Loucy (cell line): ENCODE measurements at regions not wholly inside any gene's neighbourhood (a gene's known extent, or its start where the extent isn't known, plus 50 kb on each side); places are given as distances from the start of the nearest gene placed in this dataset.

Source experiments
- H2AFZ ChIP-seq: fragments of 200-600 bp; sonication (generic); 2 replicates; pipeline ENCODE4 v1.6.0; 2016; ENCODE audit warnings: antibody characterized with exemption, mild to moderate bottlenecking, low read length, moderate library complexity
- H3F3A ChIP-seq: fragments of 200-600 bp; 2 replicates; pipeline ENCODE4 v1.6.0; 2016; ENCODE audit warnings: antibody characterized with exemption, low read depth, mild to moderate bottlenecking
- H3K27me3 ChIP-seq: fragments of 200-600 bp; sonication (generic); 2 replicates; pipeline ENCODE4 v1.6.1; 2014; ENCODE audit warnings: low read length, mild to moderate bottlenecking; ENCODE audit not compliant: insufficient read depth, poor library complexity, severe bottlenecking
- H3K36me3 ChIP-seq: fragments of 200-600 bp; sonication (generic); 2 replicates; pipeline ENCODE4 v1.6.1; 2016; ENCODE audit warnings: low read length; ENCODE audit not compliant: insufficient read depth
- H3K4me1 ChIP-seq: fragments of 200-600 bp; sonication (generic); 2 replicates; pipeline ENCODE4 v1.5.1; 2014; ENCODE audit warnings: low read length, mild to moderate bottlenecking; ENCODE audit not compliant: insufficient read depth, poor library complexity, severe bottlenecking
- H3K4me2 ChIP-seq: fragments of 200-600 bp; sonication (generic); 2 replicates; pipeline ENCODE4 v1.6.0; 2014; ENCODE audit warnings: antibody characterized with exemption, low read length, low read depth, mild to moderate bottlenecking; ENCODE audit not compliant: poor library complexity, severe bottlenecking
- H3K4me3 ChIP-seq: fragments of 200-600 bp; sonication (generic); 2 replicates; pipeline ENCODE4 v1.5.1; 2014; ENCODE audit warnings: low read length, mild to moderate bottlenecking, mixed read lengths; ENCODE audit not compliant: poor library complexity, severe bottlenecking
- H3K79me2 ChIP-seq: fragments of 200-600 bp; sonication (generic); 2 replicates; pipeline ENCODE4 v1.6.1; 2014; ENCODE audit warnings: low read length; ENCODE audit not compliant: insufficient read depth
- H3K9ac ChIP-seq: fragments of 200-600 bp; sonication (generic); 2 replicates; pipeline ENCODE4 v1.6.0; 2014; ENCODE audit warnings: mild to moderate bottlenecking, low read depth, low read length, moderate library complexity; ENCODE audit not compliant: poor library complexity, severe bottlenecking
- H3K9me2 ChIP-seq: fragments of 200-600 bp; sonication (generic); replicated peaks from 2 replicates; pipeline ENCODE4 v1.6.1; 2016; ENCODE audit warnings: low read depth, low read length, mixed read lengths
- H3K9me3 ChIP-seq: fragments of 200-600 bp; sonication (generic); 2 replicates; pipeline ENCODE4 v1.6.1; 2014; ENCODE audit warnings: mild to moderate bottlenecking, antibody characterized with exemption, low read length, low read depth; ENCODE audit not compliant: insufficient read depth
- H4K20me1 ChIP-seq: fragments of 200-600 bp; sonication (generic); 2 replicates; pipeline ENCODE4 v1.6.0; 2014; ENCODE audit warnings: antibody characterized with exemption, low read length, mild to moderate bottlenecking; ENCODE audit not compliant: insufficient read depth, poor library complexity, severe bottlenecking
- EZH2phosphoT487 ChIP-seq: fragments of 200-600 bp; IDR thresholded peaks from 2 replicates; pipeline ENCODE4 v1.6.1; 2018; ENCODE audit warnings: antibody characterized with exemption, mild to moderate bottlenecking, moderate library complexity, borderline replicate concordance
- TF ChIP-seq, protein P1 (sequence below): fragments of 200-600 bp; sonication (generic); conservative IDR thresholded peaks from 2 replicates; pipeline ENCODE4 v1.5.1; 2014; ENCODE audit warnings: mild to moderate bottlenecking, antibody characterized with exemption, low read length

- Histone ChIP-seq H3K4me3 (no peak overlapping the region), H3K4me2 (no peak overlapping the region), H3K79me2 (no peaks in the 10 kb centered on the region), H3K9me2 (no peaks in the 10 kb centered on the region), H2AFZ (no peak overlapping the region), H3K27me3 (no peaks in the 10 kb centered on the region), H3F3A (no peaks in the 10 kb centered on the region), H3K36me3 (no peaks in the 10 kb centered on the region), H4K20me1 (no peaks in the 10 kb centered on the region), H3K9me3 (no peaks in the 10 kb centered on the region), H3K9ac (no peak overlapping the region), H3K4me1 (no peaks in the 10 kb centered on the region)
- no peak for TF ChIP-seq EZH2phosphoT487
- TF ChIP-seq, protein P1, sequence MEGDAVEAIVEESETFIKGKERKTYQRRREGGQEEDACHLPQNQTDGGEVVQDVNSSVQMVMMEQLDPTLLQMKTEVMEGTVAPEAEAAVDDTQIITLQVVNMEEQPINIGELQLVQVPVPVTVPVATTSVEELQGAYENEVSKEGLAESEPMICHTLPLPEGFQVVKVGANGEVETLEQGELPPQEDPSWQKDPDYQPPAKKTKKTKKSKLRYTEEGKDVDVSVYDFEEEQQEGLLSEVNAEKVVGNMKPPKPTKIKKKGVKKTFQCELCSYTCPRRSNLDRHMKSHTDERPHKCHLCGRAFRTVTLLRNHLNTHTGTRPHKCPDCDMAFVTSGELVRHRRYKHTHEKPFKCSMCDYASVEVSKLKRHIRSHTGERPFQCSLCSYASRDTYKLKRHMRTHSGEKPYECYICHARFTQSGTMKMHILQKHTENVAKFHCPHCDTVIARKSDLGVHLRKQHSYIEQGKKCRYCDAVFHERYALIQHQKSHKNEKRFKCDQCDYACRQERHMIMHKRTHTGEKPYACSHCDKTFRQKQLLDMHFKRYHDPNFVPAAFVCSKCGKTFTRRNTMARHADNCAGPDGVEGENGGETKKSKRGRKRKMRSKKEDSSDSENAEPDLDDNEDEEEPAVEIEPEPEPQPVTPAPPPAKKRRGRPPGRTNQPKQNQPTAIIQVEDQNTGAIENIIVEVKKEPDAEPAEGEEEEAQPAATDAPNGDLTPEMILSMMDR: no peak
Measured at GRCh38 chr2:14256890-14257289, 375.6 kb upstream of the LRATD1 start.

- Histone ChIP-seq H3K4me1 (no peaks in the 10 kb centered on the region), H3K4me3 (no peak overlapping the region), H2AFZ (no peak overlapping the region), H3K36me3 (no peaks in the 10 kb centered on the region), H3K9me2 (no peaks in the 10 kb centered on the region), H3K9ac (no peak overlapping the region), H3F3A (no peaks in the 10 kb centered on the region), H4K20me1 (no peaks in the 10 kb centered on the region), H3K27me3 (no peaks in the 10 kb centered on the region), H3K4me2 (no peak overlapping the region), H3K9me3 (no peaks in the 10 kb centered on the region), H3K79me2 (no peaks in the 10 kb centered on the region)
- TF ChIP-seq, protein P1: no peak
- no peak for TF ChIP-seq EZH2phosphoT487
Measured at GRCh38 chr2:14257801-14258507, 374.6 kb upstream of the LRATD1 start.

GRCh38 chr2:14261771-14262170 is 370.7 kb upstream of the LRATD1 start:
- Histone ChIP-seq H3K4me3 (no peak overlapping the region), H3K36me3 (no peaks in the 10 kb centered on the region), H2AFZ (no peak overlapping the region)

More at GRCh38 chr2:14261771-14262170, 370.7 kb upstream of the LRATD1 start:
- Histone ChIP-seq H3K4me1 (no peaks in the 10 kb centered on the region), H3K4me2 (no peak overlapping the region), H3K27me3 (no peaks in the 10 kb centered on the region), H3K79me2 (no peaks in the 10 kb centered on the region), H3K9me3 (no peaks in the 10 kb centered on the region), H3K9ac (no peak overlapping the region), H3K9me2 (no peaks in the 10 kb centered on the region), H4K20me1 (no peaks in the 10 kb centered on the region), H3F3A (no peaks in the 10 kb centered on the region)
- TF ChIP-seq, protein P1: no peak
- TF ChIP-seq EZH2phosphoT487: no peak
